ENCODE measurements at regions not wholly inside any gene's neighbourhood (a gene's known extent, or its start where the extent isn't known, plus 50 kb on each side); places are given as distances from the start of the nearest gene placed in this dataset.

DNA sequence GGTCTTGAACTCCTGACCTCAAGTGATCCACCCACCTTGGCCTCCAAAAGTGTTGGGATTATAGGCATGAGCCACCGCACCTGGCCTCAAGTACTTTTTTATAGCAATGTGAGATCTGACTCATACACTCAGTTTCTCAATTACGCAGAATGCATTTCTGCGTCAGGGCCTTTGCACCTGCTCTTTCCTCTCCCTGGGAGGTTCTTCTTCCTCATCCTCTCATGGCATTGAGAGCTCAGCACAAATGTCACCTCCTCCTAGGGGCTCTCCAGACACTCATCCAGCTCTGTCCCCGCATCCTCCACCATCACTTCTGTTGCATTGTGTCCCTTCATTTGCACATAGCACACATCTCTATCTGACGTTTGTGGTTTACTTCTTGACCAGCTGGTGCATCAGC is 418.8 kb downstream of the PTPRU start:
- no peak for DNase-seq (ENCODE audit: low spot score)

DNA sequence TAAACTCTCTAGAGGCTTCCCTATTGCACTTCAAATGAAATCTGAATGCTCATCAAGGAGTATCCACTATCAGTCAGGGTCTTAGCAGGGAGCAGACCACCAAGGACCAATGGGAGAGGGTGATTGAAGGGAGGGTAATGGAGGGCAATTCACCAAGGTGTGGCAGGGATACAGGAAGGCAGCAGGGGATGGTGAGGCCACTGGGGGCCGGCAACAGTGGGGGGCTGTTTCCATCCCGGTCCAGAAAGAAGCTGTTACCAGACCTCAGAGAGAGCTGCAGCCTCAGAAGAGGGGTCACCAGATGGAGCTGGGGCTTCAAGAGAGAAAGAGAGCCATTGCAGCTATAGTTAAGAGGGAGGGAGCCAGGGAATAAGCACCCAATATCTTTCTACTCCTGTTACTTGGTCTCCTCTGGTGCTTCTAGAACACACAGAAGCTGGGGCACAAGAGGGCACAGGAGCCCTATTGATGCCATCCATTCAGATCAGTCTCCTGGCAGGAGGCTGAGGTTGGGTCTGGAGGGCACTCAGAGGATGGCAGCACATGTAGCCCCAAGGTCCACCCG is 417.6 kb downstream of the PTPRU start:
- no peak for DNase-seq (ENCODE audit: low spot score)

DNA sequence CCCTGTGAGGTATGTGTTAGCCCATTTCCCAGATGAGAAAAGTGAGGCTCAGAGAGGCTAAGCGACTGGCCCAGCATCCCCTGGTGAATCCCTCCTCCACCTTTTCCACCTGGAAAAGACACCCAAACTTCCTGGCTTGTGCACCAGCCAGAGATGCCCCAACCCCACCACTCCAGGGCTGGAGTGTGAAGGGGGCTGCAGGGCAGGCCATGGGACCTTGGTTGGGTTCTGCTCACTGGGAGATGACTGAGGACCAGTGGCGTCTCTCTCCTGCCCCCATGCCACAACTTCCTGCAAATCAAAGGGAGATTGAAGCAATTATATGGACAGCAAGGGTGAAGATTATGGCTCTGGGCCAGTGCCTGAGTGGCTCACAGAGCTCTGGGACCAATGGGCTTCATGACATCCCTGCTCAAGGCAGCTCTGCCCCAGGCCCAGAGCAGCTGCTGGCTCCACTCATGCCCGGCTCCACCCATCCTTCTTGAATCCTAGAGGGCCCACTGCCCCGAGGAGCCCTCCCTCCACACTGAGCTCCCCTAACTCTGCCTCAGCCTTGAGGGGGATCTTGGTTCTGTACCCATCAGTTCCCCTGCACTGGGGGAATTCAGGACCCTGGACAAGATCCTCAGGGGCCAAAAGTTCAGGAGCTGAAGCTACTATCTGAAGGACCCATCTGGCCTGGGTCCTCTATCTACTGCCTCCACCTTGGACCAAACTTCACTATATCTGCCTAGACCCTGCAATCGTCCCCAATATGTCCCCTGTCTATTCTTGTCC is 416.9 kb downstream of the PTPRU start:
- no peak for DNase-seq (ENCODE audit: low spot score)

DNA sequence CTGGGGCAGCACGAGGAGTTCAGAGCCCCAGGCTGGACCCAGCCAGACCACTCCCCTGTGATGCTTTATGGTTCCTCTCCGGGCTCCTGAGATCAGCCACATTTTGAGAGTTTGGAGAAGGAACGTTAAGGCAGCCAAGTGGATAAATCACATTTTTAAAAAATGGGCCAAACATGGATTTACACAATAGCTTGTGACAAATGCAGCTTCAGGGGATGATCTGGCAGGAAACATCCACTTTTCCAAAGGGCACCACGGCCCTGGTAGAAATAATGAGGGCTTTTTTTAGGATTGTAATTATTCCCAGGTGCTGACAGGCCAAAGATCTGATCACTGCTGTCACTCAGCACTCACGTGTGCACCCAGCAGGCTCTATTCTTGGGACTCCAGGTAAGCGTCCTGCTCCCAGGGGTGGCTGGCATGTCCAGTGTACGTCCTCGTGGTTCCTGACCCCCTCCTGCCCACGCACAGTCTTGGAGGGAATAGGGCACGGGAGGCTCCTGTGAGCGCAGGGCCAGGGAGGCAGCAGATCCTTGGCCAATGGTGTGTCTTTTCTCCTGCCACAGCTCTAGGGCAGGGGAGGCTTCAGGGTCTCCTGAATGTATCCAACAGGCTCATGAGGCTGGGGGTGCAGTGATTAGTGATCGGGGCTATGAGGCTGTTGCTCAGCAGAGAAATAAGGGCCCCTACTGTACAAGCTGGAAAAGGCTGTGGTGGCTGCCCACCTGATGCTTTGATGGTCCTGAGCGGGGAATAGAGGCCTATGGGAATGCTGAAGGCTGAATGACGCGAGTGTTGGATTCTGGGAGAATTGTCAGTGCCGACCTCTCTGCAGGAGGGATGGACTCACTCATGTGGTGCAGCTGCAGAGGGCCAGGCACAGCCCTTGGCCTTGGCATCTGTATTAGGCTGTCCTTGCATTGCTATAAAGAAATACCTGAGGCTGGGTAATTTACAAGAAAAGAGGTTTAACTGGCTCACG is 415.7 kb downstream of the PTPRU start:
- no peak for DNase-seq (ENCODE audit: low spot score)

DNA sequence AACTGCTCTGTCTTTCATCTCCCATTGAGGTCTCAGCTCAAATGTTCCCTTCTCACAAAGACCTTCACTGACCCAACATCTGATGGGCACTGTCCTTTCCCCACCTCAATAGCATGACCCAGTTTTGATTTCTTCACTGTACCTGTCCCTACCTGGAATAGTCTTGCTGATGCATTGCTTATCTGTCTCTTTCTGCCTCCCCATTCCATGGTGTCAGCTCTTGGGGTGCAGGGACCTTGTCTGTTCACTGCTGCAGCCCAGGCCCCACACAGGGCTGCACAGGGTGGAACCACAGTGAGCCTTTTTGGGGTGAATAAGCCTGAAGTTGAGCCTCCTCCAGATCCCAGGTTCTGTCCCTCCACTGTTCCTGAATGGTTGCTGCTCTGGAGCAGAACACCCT is 414.9 kb downstream of the PTPRU start:
- DNase-seq (ENCODE audit: low spot score) = no peak

DNA sequence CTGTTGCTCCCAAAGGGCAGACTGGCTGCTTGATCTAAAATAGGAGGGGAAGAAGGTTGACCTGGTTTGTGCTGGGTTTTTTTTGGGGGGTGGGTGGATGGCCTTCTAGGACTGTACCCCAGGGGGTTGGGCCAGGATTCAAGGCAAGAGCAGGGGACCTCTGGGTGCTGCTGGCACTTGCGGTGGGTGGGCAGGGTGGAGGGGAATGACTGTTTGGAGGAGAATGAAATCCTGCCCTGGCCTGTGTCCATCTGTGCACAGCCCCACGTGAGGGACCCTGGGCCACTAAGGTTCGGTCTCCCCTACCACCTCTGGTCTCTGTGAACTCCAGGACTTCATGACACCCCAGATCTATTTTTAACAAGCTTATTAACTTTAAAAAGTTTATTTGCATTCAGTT is 414.2 kb downstream of the PTPRU start:
- no peak for DNase-seq (ENCODE audit: low spot score)

DNA sequence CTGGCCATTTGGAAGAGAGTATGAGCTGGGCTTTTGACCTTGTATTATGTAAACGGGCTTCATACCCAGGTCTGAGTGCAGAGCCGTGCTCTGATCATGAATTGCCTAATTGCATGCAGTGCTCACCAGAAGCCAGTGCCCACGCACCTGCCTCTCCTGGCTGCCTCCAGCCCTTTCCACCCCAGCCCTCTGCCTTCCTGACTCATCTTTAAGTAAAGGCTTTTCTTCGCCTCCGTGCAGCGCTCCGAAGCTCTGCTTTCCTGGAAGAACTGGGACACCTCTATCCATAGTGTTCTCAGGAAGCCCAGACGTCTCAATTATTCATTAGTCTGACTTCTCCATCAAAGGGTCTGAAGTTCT is 413.7 kb downstream of the PTPRU start:
- DNase-seq (ENCODE audit: low spot score) = no peak

DNA sequence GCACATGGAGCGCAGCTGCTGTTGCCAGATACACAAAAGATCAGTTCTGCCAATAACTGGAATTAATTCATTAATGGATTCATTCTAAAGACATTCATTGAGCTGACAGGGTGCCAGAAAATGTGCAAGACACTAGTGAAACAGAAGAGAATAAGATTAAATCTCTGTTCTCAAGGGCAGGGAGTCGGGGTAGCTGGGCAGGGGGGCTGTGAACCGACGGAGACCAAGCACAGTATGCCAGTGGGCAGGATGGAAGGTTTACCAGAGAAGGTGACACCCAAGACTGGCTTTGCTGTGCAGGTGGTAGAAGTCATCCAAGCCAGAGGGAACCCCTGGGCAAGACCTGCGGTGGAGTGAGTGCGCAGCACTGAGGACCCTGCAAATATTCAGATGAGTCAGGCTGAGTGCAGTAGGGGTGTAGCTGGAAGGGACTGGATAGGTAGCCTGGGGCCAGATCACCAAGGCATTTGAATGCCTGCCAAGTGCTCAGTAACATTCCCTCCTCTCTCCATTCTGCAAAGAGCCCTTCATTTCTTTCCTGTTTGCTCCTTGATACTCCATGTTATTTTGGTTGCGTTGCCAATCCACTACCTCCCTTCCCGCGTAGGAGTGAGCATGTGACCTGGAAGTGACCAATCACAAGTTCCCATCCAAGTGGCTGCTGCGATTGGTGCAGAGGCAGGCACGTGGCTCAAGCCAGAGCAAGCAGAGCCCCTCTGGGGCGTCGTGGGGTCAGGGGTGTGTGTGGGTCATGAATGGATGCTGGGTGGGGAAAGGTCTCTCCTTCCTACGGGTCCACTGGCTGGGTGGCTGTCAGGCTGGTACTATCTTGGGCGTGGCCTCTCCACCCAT is 413.1 kb downstream of the PTPRU start:
- no peak for DNase-seq (ENCODE audit: low spot score)

DNA sequence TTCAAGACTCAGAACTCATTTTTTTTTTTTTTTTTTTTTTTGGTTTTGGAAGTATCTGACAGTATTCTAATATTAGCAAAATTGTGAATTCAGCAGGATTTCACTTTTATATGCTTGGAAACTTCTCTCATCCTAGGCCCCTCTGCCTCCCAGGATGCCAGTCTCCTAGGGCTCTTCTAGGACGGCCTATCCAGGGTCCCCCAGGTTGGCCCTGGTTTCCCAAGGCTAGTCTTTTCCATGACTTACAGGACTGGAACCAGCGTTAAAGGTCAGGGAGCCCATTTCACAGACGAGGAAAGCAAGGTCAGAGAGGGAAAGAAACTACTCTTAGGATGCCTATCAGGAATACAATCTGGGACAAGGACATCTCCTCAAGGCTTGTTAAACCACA is 412.5 kb downstream of the PTPRU start:
- DNase-seq (ENCODE audit: low spot score) = no peak

DNA sequence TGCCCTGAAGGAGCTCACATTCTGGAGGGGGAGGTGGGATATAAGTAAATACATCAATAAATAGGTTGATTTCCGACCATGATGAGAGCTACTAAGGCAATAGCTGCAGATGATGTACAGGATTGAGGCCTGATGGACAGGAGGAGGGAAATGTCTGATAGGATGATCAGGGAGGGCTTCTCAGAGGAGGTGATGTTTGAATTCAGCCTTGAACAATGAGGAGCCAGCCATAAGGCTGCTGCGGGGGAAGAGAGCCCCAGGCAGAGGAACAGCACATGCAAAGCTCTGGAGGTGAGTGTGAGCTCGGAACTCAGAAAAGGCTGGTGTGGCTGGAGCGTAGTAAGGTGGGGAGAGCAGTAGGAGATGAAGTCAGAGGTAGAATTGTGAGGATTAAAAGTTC is 411.7 kb downstream of the PTPRU start:
- DNase-seq (ENCODE audit: low spot score) = no peak

DNA sequence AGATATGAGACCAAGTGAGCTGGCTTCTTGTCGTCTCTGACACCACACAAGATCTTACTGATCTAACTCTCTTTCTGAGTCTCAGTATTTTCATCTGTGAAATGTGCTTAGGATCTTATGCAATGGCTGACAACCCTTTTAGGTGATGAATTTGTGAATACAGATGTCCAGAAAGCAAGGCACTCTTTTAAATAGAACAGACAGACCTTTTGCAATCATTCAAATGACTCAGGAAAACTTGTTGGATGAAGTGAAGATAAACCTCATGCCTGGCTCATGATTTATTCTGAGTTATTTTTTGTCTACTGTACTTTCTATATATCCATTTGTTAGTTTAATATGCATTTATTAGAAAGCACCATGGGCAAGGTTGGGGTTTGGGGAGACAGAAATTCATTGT is 411.3 kb downstream of the PTPRU start:
- DNase-seq (ENCODE audit: low spot score) = no peak

DNA sequence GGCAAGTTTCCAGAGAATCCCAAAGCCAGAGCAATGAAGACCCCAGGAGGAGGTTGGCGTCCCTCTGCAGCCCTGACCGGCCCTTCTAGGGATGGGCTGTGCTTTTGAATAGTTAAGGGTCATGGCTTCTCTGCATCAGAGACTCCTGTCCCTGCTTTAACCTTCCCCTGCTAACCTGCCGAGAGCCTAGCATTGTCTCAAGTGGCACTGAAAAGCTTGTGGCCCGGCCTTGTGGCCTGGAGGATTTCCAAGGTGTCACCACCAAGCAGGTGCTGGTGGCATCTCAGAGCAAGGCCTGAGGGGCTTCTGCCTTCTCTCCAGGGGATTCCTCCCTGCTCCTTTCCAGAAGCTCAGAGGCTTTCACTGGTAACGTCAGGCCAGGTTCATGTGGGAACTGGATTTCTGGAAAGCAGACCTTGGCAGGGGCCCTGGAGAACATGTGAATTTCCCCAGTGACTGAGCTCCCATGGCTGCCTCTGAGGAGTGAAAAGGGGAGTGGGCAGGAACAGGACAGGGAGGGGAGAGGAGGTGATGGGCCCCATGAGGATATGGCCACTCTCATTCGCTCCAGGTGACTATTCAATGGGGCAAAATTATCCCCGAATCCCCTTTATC is 409.9 kb downstream of the PTPRU start:
- no peak for DNase-seq (ENCODE audit: low spot score)

DNA sequence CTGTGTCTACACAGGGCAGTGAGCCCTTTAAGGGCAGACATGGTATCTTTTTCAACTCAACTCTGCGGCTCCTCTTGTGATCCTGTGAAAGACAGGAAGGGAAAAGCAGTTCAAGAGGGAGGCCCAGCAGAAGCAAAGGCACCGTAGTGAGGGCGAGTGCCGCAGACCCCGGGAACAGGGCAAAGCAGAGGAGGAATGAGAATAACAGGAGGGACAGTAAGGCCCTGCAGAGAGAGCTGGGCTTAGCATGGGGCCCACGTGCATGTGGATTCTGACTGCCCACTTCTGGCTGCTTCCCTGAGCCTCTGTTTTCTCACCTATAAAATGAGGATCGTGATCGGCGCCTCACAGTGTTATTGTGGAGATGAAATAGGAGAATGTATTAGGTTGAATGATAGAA is 409.3 kb downstream of the PTPRU start:
- no peak for DNase-seq (ENCODE audit: low spot score)

DNA sequence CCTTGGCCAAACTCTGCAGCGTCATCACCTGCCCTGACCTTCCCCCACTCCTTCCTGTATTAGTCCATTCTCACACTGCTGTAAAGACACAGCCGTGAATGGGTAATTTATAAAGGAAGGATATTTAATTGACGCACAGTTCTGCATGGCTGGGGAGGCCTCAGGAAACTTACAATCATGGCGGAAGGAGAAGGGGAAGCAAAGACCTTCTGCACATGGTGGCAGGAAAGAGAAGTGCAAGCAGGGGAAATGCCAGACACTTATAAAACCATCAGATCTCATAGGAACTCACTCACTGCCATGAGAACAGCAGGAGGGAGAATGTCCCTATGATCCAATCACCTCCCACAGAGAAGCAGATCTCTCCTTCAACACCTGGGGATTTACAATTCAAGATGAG is 408.5 kb downstream of the PTPRU start:
- no peak for DNase-seq (ENCODE audit: low spot score)

DNA sequence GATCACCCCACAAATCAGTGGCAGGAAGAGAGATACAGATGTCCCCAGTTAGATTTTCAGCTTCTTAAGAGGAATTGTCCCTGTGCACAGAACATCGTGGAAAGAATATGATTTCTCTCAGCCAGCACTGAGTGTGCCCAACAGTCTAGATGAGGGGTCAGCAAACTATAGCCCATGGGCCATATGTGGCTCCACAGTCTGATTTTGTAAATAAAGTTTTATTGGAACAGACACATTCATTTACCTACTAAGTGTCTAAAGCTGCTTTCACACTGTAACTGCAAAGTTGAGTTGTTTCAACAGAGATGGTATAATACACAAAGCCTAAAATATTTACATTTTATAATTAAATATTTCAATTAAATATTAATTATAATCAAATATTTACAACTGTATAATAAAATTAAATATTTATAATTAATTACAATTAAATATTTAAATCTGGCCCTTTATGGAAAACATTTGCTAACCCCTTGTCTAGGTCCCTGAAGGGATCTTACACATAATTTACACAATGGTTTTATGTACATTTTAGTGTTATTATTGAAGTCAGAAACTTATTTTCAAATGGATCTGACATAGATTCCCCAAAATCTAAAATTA is 407.6 kb downstream of the PTPRU start:
- no peak for DNase-seq (ENCODE audit: low spot score)

DNA sequence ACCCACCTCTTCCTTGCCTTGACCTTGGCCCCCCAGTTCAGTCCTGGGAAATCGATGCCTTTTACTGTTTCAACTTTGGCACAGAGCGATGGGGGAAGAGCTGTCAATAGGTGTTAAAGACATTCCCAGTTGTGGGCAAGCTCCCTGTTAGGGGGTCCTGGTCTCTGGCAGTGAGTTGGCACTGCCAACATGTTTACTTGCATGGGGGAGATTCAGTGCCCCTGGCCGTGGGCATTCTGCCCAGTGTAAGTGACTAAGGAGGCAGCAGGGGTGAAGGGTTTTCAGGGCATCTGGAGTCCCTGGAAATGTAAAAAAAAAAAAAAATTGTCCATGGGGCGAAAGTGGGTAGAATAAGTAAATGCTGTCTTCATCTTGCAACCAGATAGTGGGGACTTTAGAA is 407.0 kb downstream of the PTPRU start:
- DNase-seq (ENCODE audit: low spot score) = no peak

DNA sequence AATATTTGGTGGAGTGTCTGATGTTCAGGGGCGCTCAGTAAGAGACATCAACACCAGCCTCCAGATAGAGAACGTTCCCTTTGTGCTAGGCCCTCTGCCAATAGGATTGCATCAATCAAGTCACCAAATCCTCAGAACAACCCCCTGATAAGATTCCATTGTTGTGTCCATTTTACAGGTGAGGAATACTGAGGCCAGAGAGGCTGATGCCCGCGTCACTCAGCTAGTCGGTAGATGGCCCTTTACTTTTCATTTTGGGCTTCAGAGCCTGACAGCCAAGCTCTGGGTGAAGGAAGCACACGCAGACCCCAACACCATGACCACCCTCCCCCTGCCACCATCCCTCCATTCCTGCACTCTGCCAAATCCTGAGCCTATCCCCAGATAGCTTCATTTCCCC is 406.2 kb downstream of the PTPRU start:
- no peak for DNase-seq (ENCODE audit: low spot score)

DNA sequence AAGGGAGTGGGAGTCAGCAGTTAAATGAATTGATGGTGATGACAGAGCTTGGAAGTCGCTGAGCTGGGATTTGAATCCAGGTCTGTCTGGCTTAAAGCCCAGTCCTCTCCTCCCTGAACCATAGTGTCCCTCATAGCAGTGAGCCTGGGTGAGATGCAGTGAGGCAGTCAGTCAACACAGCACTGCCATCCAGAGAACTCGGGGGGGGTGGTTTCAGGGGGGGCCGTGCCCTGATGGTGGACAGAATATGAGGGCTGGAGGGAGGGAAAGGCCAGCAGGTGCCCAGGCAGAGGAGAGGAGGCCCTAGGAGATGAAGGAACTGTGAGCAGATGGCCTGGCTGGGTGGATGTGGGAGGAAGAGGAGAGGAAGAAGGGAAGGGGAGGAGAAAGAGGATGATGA is 405.6 kb downstream of the PTPRU start:
- no peak for DNase-seq (ENCODE audit: low spot score)

DNA sequence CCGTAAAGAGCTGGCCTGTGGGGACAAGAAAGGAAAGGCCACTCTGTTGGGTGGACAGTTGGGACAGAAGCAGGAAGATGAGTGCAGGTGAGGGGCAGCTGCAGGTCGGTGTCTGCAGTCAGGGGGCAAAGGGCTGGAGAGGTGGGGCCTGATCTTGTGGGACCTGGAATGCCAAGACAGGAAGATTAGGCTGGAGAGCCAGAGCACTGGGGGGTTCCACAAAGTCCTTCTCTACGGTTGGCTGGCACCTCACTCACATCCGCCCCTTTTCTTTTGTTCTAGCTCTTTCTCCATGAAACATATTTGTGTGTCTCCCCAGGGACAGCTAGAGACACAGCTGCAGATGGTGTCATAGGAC is 404.1 kb downstream of the PTPRU start:
- DNase-seq (ENCODE audit: low spot score) = no peak

DNA sequence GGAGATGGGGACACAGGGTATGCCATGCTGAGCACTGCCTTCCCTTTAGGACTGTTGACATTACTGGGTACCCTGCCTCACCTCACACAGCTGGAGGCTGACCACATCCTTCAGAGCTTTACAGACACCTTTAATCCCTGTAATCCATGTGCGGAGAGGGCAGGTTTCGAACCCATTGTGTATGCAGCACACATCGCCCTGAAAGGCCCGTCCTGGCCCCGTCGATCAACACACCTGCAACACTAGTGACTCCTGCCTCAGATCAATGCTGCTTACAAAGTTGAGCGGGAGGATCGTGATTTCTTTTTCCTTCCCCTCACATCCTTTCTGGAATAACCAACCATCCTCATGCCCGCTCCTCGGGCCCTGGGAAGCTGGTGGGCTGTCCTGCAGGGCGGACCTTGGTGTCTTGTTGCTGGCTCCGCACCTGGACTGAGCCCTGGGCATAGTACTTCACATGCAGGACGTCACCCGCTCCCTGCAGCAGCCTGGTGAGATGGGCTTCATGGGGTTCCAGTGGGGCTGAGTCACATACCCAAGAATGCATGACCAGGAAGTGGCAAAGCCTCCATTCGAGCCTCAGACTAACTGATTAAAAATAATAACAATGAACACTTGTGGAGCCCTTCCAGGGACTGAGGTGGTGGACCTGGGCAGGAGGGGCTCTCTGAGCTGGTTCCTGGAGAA is 403.6 kb downstream of the PTPRU start:
- no peak for DNase-seq (ENCODE audit: low spot score)

All from SK-N-DZ (cell line).